ENCODE measurements at regions not wholly inside any gene's neighbourhood (a gene's known extent, or its start where the extent isn't known, plus 50 kb on each side); places are given as distances from the start of the nearest gene placed in this dataset.
"Not testable (repeated sequence)": the region's sequence is repeated elsewhere in the genome, so short reads cannot be mapped to it uniquely, and the experiment has no call there.

- no peaks in the 10 kb centered on the region for H3K9me3 ChIP-seq (ENCODE audit: control insufficient read depth, insufficient read depth, low read length)
- H3K27me3 ChIP-seq (ENCODE audit: control insufficient read depth, insufficient read depth, low read length), result no peaks in the 10 kb centered on the region
- H3K27ac ChIP-seq (ENCODE audit: low read depth, low read length), result no peak overlapping the region
- H3K36me3 ChIP-seq (ENCODE audit: control insufficient read depth, insufficient read depth, low read length), result no peaks in the 10 kb centered on the region
- no peaks in the 10 kb centered on the region for H3K4me1 ChIP-seq (ENCODE audit: control insufficient read depth, insufficient read depth, low read length)
- no peak overlapping the region for H3K9ac ChIP-seq (ENCODE audit: low read depth, low read length)
- no peak overlapping the region for H3K4me3 ChIP-seq (ENCODE audit: low read depth, low read length)
Observed at GRCh38 chr1:68831281-68831680, 334.4 kb upstream of the DEPDC1 start.

DNA sequence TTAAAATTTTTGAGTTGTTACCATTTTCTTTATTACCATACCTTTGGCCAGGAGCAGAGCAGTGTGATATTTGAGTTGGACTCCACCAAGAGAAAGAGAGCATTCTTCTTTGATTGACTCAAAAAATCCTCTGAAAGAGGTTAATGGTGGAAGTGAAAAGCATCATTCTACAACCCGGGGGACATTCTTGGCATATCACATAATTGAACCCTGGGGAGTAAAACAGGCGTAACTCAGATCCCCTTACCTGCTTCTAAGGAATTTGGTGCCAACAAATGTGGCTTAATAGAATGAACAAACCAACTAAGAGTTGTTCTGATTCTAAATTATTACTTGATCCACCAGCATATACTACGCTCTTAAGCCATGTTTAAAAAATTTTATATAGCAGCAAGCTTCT is 351.1 kb upstream of the DEPDC1 start:
- no peak overlapping the region for H3K9ac ChIP-seq (ENCODE audit: low read depth, low read length)
- no peaks in the 10 kb centered on the region for H3K36me3 ChIP-seq (ENCODE audit: control insufficient read depth, insufficient read depth, low read length)
- no peak overlapping the region for H3K4me3 ChIP-seq (ENCODE audit: low read depth, low read length)
- H3K27me3 ChIP-seq (ENCODE audit: control insufficient read depth, insufficient read depth, low read length), result no peaks in the 10 kb centered on the region
- H3K27ac ChIP-seq (ENCODE audit: low read depth, low read length), result no peak overlapping the region
- H3K4me1 ChIP-seq (ENCODE audit: control insufficient read depth, insufficient read depth, low read length), result peaks cover 7% of the 10 kb centered on the region; the same call in 1 of the 2 replicates
- no peaks in the 10 kb centered on the region for H3K9me3 ChIP-seq (ENCODE audit: control insufficient read depth, insufficient read depth, low read length)

GRCh38 chr1:68868606-68869005 is 371.7 kb upstream of the DEPDC1 start:
- Histone ChIP-seq H3K4me3 (ENCODE audit: low read depth, low read length) (no peak overlapping the region), H3K27ac (ENCODE audit: low read depth, low read length) (no peak overlapping the region), H3K9ac (ENCODE audit: low read depth, low read length) (no peak overlapping the region), H3K4me1 (ENCODE audit: control insufficient read depth, insufficient read depth, low read length) (no peaks in the 10 kb centered on the region), H3K36me3 (ENCODE audit: control insufficient read depth, insufficient read depth, low read length) (no peaks in the 10 kb centered on the region), H3K9me3 (ENCODE audit: control insufficient read depth, insufficient read depth, low read length) (peaks cover 2% of the 10 kb centered on the region; the same call in 1 of the 2 replicates), H3K27me3 (ENCODE audit: control insufficient read depth, insufficient read depth, low read length) (no peaks in the 10 kb centered on the region)

DNA sequence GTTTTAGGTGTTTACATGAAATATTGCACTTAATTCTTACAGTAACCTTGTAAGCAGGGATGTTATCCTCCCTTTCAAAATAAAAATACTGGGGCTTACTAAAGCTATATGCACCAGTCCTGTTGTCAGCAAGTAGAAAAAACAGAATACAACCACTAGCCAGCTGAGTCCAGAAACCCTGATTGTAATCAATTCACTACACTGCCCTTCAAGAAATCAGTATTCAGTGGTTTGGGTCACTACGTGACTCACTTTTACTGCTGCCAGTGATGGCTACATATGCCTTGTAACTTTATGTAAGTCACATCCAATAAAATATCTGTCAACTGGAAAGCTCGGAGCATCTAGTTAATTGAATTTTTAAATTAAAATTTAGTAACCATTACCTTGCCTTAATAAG is 376.3 kb upstream of the DEPDC1 start:
- no peaks in the 10 kb centered on the region for H3K4me1 ChIP-seq (ENCODE audit: control insufficient read depth, insufficient read depth, low read length)
- no peak overlapping the region for H3K9ac ChIP-seq (ENCODE audit: low read depth, low read length)
- no peaks in the 10 kb centered on the region for H3K9me3 ChIP-seq (ENCODE audit: control insufficient read depth, insufficient read depth, low read length)

DNA sequence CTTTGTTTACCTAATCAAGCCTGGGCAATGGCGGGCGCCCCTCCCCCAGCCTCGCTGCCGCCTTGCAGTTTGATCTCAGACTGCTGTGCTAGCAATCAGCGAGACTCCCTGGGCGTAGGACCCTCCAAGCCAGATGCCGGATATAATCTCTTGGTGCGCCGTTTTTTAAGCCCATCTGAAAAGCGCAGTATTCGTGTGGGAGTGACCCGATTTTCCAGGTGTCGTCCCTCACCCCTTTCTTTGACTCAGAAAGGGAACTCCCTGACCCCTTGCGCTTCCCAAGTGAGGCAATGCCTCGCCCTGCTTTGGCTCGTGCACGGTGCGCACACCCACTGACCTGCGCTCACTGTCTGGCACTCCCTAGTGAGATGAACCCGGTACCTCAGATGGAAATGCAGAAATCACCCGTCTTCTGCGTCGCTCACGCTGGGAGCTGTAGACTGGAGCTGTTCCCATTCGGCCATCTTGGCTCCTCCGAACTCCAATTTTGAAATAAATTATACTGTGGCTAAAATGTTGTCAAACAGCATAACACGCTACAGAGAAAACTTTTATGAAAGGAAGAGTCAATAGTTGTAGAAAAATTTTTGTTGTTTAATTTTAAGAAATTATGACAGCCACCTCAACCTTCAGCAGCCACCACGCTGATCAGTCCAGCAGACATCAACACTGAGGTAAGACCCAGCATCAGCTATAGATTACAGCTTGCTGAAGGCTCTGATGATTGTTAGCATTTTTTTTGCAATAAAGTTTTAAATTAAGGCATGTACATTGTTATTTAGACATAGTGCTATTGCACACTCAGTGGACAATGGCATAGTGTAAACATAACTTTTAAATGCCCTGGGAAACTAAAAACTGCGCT is 384.7 kb upstream of the DEPDC1 start:
- H3K9me3 ChIP-seq (ENCODE audit: control insufficient read depth, insufficient read depth, low read length); H3K27ac ChIP-seq (ENCODE audit: low read depth, low read length); H3K36me3 ChIP-seq (ENCODE audit: control insufficient read depth, insufficient read depth, low read length); H3K4me1 ChIP-seq (ENCODE audit: control insufficient read depth, insufficient read depth, low read length); H3K27me3 ChIP-seq (ENCODE audit: control insufficient read depth, insufficient read depth, low read length); H3K9ac ChIP-seq (ENCODE audit: low read depth, low read length): not testable (repeated sequence)
- H3K4me3 ChIP-seq (ENCODE audit: low read depth, low read length), result peak overlapping the region; percentile 48

More for the DNA sequence above, 376.3 kb upstream of the DEPDC1 start:
- Histone ChIP-seq H3K27ac (ENCODE audit: low read depth, low read length) (no peak overlapping the region), H3K27me3 (ENCODE audit: control insufficient read depth, insufficient read depth, low read length) (no peaks in the 10 kb centered on the region), H3K36me3 (ENCODE audit: control insufficient read depth, insufficient read depth, low read length) (no peaks in the 10 kb centered on the region), H3K4me3 (ENCODE audit: low read depth, low read length) (no peak overlapping the region)

GRCh38 chr1:68889471-68889870 is 392.6 kb upstream of the DEPDC1 start:
- Histone ChIP-seq H3K9me3 (ENCODE audit: control insufficient read depth, insufficient read depth, low read length) (no peaks in the 10 kb centered on the region), H3K9ac (ENCODE audit: low read depth, low read length) (no peak overlapping the region), H3K27ac (ENCODE audit: low read depth, low read length) (no peak overlapping the region), H3K4me1 (ENCODE audit: control insufficient read depth, insufficient read depth, low read length) (no peaks in the 10 kb centered on the region), H3K4me3 (ENCODE audit: low read depth, low read length) (no peak overlapping the region), H3K27me3 (ENCODE audit: control insufficient read depth, insufficient read depth, low read length) (no peaks in the 10 kb centered on the region), H3K36me3 (ENCODE audit: control insufficient read depth, insufficient read depth, low read length) (no peaks in the 10 kb centered on the region)

- Histone ChIP-seq H3K9me3 (ENCODE audit: control insufficient read depth, insufficient read depth, low read length) (no peaks in the 10 kb centered on the region), H3K4me3 (ENCODE audit: low read depth, low read length) (no peak overlapping the region), H3K4me1 (ENCODE audit: control insufficient read depth, insufficient read depth, low read length) (no peaks in the 10 kb centered on the region), H3K27me3 (ENCODE audit: control insufficient read depth, insufficient read depth, low read length) (no peaks in the 10 kb centered on the region), H3K9ac (ENCODE audit: low read depth, low read length) (no peak overlapping the region), H3K27ac (ENCODE audit: low read depth, low read length) (no peak overlapping the region), H3K36me3 (ENCODE audit: control insufficient read depth, insufficient read depth, low read length) (no peaks in the 10 kb centered on the region)
Observed at GRCh38 chr1:68890736-68891135, 393.9 kb upstream of the DEPDC1 start.

DNA sequence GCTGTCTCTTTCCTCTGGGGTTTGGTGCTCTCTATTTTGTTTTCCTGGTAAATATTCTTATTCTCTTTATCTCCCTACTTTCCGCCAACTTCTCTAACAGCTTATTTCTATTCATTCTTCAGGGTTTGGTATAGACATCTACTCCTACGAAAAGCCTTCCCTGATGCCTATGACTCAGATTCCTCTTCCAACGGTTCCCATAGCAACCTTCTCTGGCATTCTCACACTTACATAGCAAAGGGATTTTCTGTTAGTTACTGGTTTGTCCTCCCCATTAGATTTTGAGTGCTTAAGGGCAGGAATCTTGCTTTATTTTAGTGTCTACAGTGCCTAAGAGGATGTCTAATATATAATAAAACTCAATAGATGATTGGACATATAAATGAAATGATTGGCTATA is 407.6 kb upstream of the DEPDC1 start:
- Histone ChIP-seq H3K9ac (ENCODE audit: low read depth, low read length) (no peak overlapping the region), H3K27ac (ENCODE audit: low read depth, low read length) (no peak overlapping the region), H3K36me3 (ENCODE audit: control insufficient read depth, insufficient read depth, low read length) (no peaks in the 10 kb centered on the region), H3K4me3 (ENCODE audit: low read depth, low read length) (no peak overlapping the region), H3K9me3 (ENCODE audit: control insufficient read depth, insufficient read depth, low read length) (peaks cover 1% of the 10 kb centered on the region; the same call in 1 of the 2 replicates), H3K27me3 (ENCODE audit: control insufficient read depth, insufficient read depth, low read length) (no peaks in the 10 kb centered on the region), H3K4me1 (ENCODE audit: control insufficient read depth, insufficient read depth, low read length) (0 out of 2 replicates have a peak, but pooled peaks cover 6% of the 10 kb centered on the region)

DNA sequence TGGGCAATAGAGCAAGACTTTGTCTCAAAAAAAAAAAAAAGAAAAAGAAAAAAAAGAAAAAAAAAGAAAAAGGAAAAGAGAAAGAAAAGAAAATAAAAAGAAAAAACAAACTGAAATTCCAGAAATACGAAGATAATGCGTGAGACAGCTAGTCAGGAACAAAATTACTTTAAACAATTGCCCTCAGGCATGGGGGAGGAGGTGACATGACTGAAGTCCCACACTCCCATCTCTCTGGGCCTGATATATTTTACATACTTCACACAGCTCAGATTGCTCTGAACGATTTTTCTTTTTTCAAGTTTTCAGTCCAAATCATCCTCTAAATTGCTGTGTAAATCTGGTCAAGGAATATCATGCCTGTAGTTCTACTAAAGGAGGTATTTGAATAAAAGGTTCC is 409.5 kb upstream of the DEPDC1 start:
- H3K36me3 ChIP-seq (ENCODE audit: control insufficient read depth, insufficient read depth, low read length), result no peaks in the 10 kb centered on the region
- H3K4me3 ChIP-seq (ENCODE audit: low read depth, low read length), result no peak overlapping the region
- H3K4me1 ChIP-seq (ENCODE audit: control insufficient read depth, insufficient read depth, low read length), result 0 out of 2 replicates have a peak, but pooled peaks cover 6% of the 10 kb centered on the region
- no peak overlapping the region for H3K27ac ChIP-seq (ENCODE audit: low read depth, low read length)
- no peak overlapping the region for H3K9ac ChIP-seq (ENCODE audit: low read depth, low read length)
- no peaks in the 10 kb centered on the region for H3K27me3 ChIP-seq (ENCODE audit: control insufficient read depth, insufficient read depth, low read length)
- H3K9me3 ChIP-seq (ENCODE audit: control insufficient read depth, insufficient read depth, low read length), result peaks cover 4% of the 10 kb centered on the region; the same call in 1 of the 2 replicates

- Histone ChIP-seq H3K4me1 (ENCODE audit: control insufficient read depth, insufficient read depth, low read length) (0 out of 2 replicates have a peak, but pooled peaks cover 6% of the 10 kb centered on the region), H3K9me3 (ENCODE audit: control insufficient read depth, insufficient read depth, low read length) (peaks cover 4% of the 10 kb centered on the region; the same call in 1 of the 2 replicates), H3K27me3 (ENCODE audit: control insufficient read depth, insufficient read depth, low read length) (no peaks in the 10 kb centered on the region), H3K4me3 (ENCODE audit: low read depth, low read length) (no peak overlapping the region), H3K9ac (ENCODE audit: low read depth, low read length) (no peak overlapping the region), H3K36me3 (ENCODE audit: control insufficient read depth, insufficient read depth, low read length) (no peaks in the 10 kb centered on the region), H3K27ac (ENCODE audit: low read depth, low read length) (no peak overlapping the region)
Observed at GRCh38 chr1:68907491-68907890, 410.6 kb upstream of the DEPDC1 start.

DNA sequence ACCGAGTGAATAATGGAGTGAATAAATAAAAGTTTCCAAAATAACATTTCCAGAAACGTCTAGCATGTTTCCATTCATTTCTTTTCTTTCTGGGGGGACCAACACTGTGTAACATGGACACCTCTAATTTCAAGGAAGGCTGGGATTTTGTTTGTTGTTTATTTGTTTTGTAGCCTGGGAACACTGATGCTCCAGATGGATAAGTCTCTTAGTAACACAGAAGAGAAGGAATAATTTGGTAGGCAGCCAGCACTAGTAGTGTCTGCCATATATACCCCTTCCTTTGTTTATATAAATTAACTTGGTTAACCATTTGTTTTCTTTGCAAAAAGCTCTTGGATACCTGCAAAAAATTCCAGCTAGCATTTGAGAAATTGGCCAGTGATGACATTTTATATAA is 411.4 kb upstream of the DEPDC1 start:
- Histone ChIP-seq H3K9ac (ENCODE audit: low read depth, low read length) (no peak overlapping the region), H3K9me3 (ENCODE audit: control insufficient read depth, insufficient read depth, low read length) (peaks cover 4% of the 10 kb centered on the region; the same call in 1 of the 2 replicates), H3K4me1 (ENCODE audit: control insufficient read depth, insufficient read depth, low read length) (0 out of 2 replicates have a peak, but pooled peaks cover 6% of the 10 kb centered on the region), H3K27me3 (ENCODE audit: control insufficient read depth, insufficient read depth, low read length) (no peaks in the 10 kb centered on the region), H3K27ac (ENCODE audit: low read depth, low read length) (no peak overlapping the region), H3K4me3 (ENCODE audit: low read depth, low read length) (no peak overlapping the region), H3K36me3 (ENCODE audit: control insufficient read depth, insufficient read depth, low read length) (no peaks in the 10 kb centered on the region)

Measured in HUES48 (cell line).